Endothelial cell (in vitro differentiated cells): ENCODE measurements at regions not wholly inside any gene's neighbourhood (a gene's known extent, or its start where the extent isn't known, plus 50 kb on each side); places are given as distances from the start of the nearest gene placed in this dataset.
"Not testable (repeated sequence)": the region's sequence is repeated elsewhere in the genome, so short reads cannot be mapped to it uniquely, and the experiment has no call there.

Experiments
- DNase-seq: peaks from one replicate; pipeline ENCODE4 v3.0.0; 2021; ENCODE audit warnings: low spot score
- H3K27ac Mint-ChIP-seq: one replicate; pipeline ENCODE4 v1.8.0; 2021; ENCODE audit warnings: mixed read lengths, inconsistent platforms; ENCODE audit not compliant: unreplicated experiment
- H3K27me3 Mint-ChIP-seq: one replicate; pipeline ENCODE4 v1.8.0; 2021; ENCODE audit warnings: mild to moderate bottlenecking, moderate library complexity, mixed read lengths, inconsistent platforms; ENCODE audit not compliant: unreplicated experiment
- H3K36me3 Mint-ChIP-seq: one replicate; pipeline ENCODE4 v1.8.0; 2021; ENCODE audit warnings: mild to moderate bottlenecking, low read depth, mixed read lengths, inconsistent platforms; ENCODE audit not compliant: unreplicated experiment
- H3K4me1 Mint-ChIP-seq: one replicate; pipeline ENCODE4 v1.8.0; 2021; ENCODE audit warnings: mild to moderate bottlenecking, mixed read lengths, inconsistent platforms; ENCODE audit not compliant: unreplicated experiment
- H3K4me3 Mint-ChIP-seq: one replicate; pipeline ENCODE4 v1.8.0; 2021; ENCODE audit warnings: mild to moderate bottlenecking, mixed read lengths, inconsistent platforms; ENCODE audit not compliant: unreplicated experiment
- H3K9me3 Mint-ChIP-seq: one replicate; pipeline ENCODE4 v1.8.0; 2021; ENCODE audit warnings: mixed read lengths, inconsistent platforms; ENCODE audit not compliant: unreplicated experiment
- TF ChIP-seq, protein P1 (sequence below): fragments of 200-600 bp; sonication (generic); IDR thresholded peaks from one replicate; pipeline ENCODE4 v1.5.0; 2021; ENCODE audit warnings: antibody characterized with exemption; ENCODE audit not compliant: unreplicated experiment

DNA sequence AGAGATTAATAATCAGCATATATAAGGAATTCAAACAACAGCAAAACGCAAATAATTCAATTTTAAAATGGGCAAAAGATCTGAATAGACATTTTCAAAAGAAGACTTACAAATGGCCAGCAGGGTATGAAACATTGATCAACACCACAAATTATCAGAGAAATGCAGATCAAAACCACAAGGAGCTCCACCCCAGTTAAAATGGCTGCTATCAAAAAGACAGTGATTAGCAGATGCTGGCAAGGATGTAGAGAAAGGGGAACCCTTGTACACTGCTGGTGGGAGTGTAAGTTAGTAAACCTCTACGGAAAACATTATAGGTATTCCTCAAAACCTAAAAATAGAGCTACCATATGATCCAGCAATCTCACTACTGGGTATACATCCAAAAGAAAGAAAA, 128.0 kb upstream of the CACUL1 start:
- Mint-ChIP-seq H3K4me1 (no peaks in the 10 kb centered on the region), H3K27me3 (no peaks in the 10 kb centered on the region), H3K27ac (no peak overlapping the region), H3K4me3 (no peak overlapping the region), H3K9me3 (no peaks in the 10 kb centered on the region), H3K36me3 (no peaks in the 10 kb centered on the region)
- TF ChIP-seq, protein P1, sequence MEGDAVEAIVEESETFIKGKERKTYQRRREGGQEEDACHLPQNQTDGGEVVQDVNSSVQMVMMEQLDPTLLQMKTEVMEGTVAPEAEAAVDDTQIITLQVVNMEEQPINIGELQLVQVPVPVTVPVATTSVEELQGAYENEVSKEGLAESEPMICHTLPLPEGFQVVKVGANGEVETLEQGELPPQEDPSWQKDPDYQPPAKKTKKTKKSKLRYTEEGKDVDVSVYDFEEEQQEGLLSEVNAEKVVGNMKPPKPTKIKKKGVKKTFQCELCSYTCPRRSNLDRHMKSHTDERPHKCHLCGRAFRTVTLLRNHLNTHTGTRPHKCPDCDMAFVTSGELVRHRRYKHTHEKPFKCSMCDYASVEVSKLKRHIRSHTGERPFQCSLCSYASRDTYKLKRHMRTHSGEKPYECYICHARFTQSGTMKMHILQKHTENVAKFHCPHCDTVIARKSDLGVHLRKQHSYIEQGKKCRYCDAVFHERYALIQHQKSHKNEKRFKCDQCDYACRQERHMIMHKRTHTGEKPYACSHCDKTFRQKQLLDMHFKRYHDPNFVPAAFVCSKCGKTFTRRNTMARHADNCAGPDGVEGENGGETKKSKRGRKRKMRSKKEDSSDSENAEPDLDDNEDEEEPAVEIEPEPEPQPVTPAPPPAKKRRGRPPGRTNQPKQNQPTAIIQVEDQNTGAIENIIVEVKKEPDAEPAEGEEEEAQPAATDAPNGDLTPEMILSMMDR: no peak
- no peak for DNase-seq

DNA sequence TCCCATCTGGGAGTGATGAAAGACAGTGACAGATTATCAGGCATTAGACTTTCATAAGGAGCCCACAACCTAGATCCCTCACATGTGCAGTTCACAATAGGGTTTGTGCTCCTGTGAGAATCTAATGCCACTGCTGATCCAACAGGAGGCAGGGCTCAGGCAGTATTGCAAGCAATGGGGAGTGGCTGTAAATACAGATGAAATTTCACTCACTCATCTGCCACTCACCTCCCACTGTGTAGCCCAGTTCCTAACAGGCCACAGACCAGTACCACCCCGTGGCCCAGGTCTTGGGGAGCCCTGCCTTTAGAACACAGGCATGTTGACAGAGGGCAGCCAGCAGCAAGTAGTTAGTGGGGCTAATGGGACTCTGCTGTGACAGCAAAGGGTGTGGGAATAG, 137.3 kb upstream of the NANOS1 start:
- no peak overlapping the region for H3K4me3 Mint-ChIP-seq
- no peak overlapping the region for H3K27ac Mint-ChIP-seq
- H3K4me1 Mint-ChIP-seq: no peaks in the 10 kb centered on the region
- no peak for DNase-seq
- H3K27me3 Mint-ChIP-seq: no peaks in the 10 kb centered on the region
- H3K9me3 Mint-ChIP-seq: peaks cover 4% of the 10 kb centered on the region
- H3K36me3 Mint-ChIP-seq: peaks cover 4% of the 10 kb centered on the region
- TF ChIP-seq, protein P1: no peak

GRCh38 chr10:118894891-118895290, 134.6 kb upstream of the NANOS1 start:
- not testable (repeated sequence) for H3K27ac Mint-ChIP-seq, H3K36me3 Mint-ChIP-seq, H3K27me3 Mint-ChIP-seq, DNase-seq, H3K4me1 Mint-ChIP-seq, H3K4me3 Mint-ChIP-seq, H3K9me3 Mint-ChIP-seq

DNA sequence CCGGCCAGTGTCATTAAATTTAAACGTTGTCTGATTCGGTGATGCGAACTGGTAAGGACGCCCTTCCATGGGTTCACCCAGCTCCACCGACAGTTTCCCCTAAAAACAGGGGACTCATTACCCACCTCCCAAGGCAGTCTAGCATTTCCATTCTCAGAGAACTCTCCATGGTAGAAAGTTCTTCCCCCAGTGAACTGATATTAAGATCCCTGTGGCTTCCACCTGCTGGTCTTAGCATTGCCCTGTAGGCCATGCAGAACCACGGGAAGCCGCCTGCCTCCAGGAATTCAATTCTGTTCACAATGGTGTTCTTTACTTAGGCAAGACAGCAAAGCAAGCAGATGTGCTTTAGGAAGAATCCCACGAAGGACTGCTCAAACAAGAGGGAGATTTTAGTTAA, 128.9 kb upstream of the NANOS1 start:
- H3K36me3 Mint-ChIP-seq: no peaks in the 10 kb centered on the region
- peaks cover 2% of the 10 kb centered on the region for H3K27me3 Mint-ChIP-seq
- no peaks in the 10 kb centered on the region for H3K4me1 Mint-ChIP-seq
- TF ChIP-seq, protein P1: no peak
- no peak overlapping the region for H3K27ac Mint-ChIP-seq
- DNase-seq: no peak
- H3K4me3 Mint-ChIP-seq: no peak overlapping the region
- H3K9me3 Mint-ChIP-seq: no peaks in the 10 kb centered on the region

DNA sequence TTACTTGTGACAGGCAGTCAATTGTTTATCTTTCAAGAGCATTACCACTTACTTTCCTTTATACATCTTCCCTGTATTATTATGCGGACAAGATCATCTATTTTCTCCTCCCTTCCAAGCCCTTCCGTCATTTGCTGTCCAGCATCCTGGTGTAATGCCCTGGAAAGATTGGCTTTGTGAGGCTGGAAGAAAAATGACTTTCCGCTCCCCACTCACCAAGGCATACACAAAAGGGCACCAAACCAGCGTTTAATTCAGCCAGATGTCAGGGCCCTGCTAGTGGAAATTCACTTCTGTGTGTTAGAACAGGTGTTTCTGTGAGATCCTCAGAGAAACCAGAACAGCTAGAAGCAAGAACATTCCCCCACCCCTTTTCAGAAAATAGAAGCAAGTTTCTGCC, 128.1 kb upstream of the NANOS1 start:
- TF ChIP-seq, protein P1: no peak
- H3K4me3 Mint-ChIP-seq: no peak overlapping the region

GRCh38 chr10:118901906-118902305, 127.6 kb upstream of the NANOS1 start:
- peaks cover 2% of the 10 kb centered on the region for H3K27me3 Mint-ChIP-seq
- H3K4me3 Mint-ChIP-seq: no peak overlapping the region
- no peaks in the 10 kb centered on the region for H3K36me3 Mint-ChIP-seq
- TF ChIP-seq, protein P1: no peak
- DNase-seq: no peak
- no peaks in the 10 kb centered on the region for H3K9me3 Mint-ChIP-seq
- H3K27ac Mint-ChIP-seq: no peak overlapping the region
- no peaks in the 10 kb centered on the region for H3K4me1 Mint-ChIP-seq

More for the DNA sequence above, 128.1 kb upstream of the NANOS1 start:
- Mint-ChIP-seq H3K4me1 (no peaks in the 10 kb centered on the region), H3K9me3 (no peaks in the 10 kb centered on the region), H3K36me3 (no peaks in the 10 kb centered on the region), H3K27me3 (peaks cover 2% of the 10 kb centered on the region), H3K27ac (no peak overlapping the region)
- no peak for DNase-seq

GRCh38 chr10:118902656-118903055, 126.9 kb upstream of the NANOS1 start:
- not testable (repeated sequence) for DNase-seq, H3K27ac Mint-ChIP-seq, H3K4me3 Mint-ChIP-seq, H3K4me1 Mint-ChIP-seq, H3K36me3 Mint-ChIP-seq, H3K27me3 Mint-ChIP-seq, H3K9me3 Mint-ChIP-seq
